ENCODE measurements at regions not wholly inside any gene's neighbourhood (a gene's known extent, or its start where the extent isn't known, plus 50 kb on each side); places are given as distances from the start of the nearest gene placed in this dataset.

GRCh38 chr2:43041173-43041591 is 185.2 kb downstream of the ZFP36L2 start:
- no peak for TF ChIP-seq CTCF (conservative IDR thresholded peaks at IDR 0.05; ENCODE audit: low read length)
- TF ChIP-seq EZH2phosphoT487 (IDR thresholded peaks at IDR 0.05; ENCODE audit: borderline replicate concordance) = no peak

Data from Loucy (cell line).